RWPE1 (cell line): ENCODE measurements at regions not wholly inside any gene's neighbourhood (a gene's known extent, or its start where the extent isn't known, plus 50 kb on each side); places are given as distances from the start of the nearest gene placed in this dataset.

Experiments
- CTCF ChIA-PET: fragments of 350-600 bp; sonication (Branson Sonifier 250); formaldehyde crosslinking; extraction: SDS; loops from one replicate; lab custom pipeline; 2021; lab: Yijun Ruan, JAX
- POLR2A ChIA-PET: fragments of 400-600 bp; formaldehyde crosslinking; extraction: SDS; loops from one replicate; lab custom pipeline; 2020; ENCODE audit warnings: antibody characterized with exemption; ENCODE audit not compliant: low non-redundant PET; lab: Yijun Ruan, JAX
- DNase-seq: peaks from one replicate; pipeline ENCODE4 v3.0.0; 2012; ENCODE audit warnings: low spot score
- H3K27ac ChIP-seq: fragments of 450-650 bp; 2 replicates; pipeline ENCODE4 v1.5.1; 2017
- CTCF ChIP-seq: fragments of 450-650 bp; conservative IDR thresholded peaks from 2 replicates; pipeline ENCODE4 v1.5.1; 2017; ENCODE audit warnings: low read depth, mild to moderate bottlenecking

GRCh38 chr5:2039180-2039531, 156.4 kb upstream of the IRX4 start:
- no peak for TF ChIP-seq CTCF
- ChIA-PET CTCF (interaction anchor here (0.6 kb wide), 3 partner anchors 66 to 821 kb away, joined by 3 to 4 read pairs (median 3); no protein-coding TSS in a partner anchor), POLR2A (no interaction called here)
- DNase-seq = peak; percentile 29
- H3K27ac ChIP-seq = peak overlapping the region; percentile 90

DNA sequence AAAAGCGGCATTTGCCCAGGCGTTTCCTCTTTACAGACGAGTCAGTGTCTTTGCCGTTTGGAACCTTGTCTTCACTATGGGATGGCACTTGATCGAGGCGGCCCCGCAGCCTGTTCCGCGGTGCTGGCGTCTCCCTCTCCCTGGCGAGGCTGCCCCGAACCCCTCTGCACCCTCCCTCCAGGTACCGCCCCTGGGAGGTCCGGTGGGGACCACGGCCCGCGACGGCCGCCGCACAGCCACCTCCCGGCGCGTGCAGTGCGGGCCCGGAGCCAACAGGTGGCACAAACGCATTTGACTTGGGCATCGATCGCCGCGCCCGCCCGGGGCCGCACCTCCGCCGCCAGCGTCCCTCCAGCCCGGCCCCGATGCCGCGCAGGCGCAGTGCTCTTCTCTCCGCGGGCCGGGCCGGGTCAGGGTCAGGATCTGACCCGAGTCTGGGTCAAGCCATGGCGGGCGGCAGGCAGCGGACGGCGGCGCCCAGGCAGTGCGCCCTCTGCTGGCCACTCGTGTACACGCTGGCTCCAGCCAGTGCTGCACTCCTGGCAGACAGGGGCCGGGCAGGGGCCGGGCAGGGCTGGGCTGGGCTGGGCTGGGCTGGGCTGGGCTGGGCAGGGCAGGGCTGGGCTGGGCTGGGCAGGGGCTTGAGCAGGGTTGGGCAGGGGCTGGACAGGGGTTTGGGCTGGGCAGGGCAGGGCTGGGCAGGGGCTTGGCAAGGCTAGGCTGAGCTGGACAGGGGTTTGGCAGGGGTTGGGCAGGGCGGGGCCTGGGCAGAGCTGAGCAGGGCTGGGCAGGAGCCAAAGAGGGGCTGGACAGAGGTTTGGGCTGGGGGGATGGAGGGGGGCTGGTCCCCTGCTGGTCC, 155.8 kb upstream of the IRX4 start:
- ChIA-PET CTCF (interaction anchor here (0.6 kb wide), 2 partner anchors 66 to 86 kb away, joined by 3 read pairs; no protein-coding TSS in a partner anchor), POLR2A (no interaction called here)
- peak; percentile 92 for TF ChIP-seq CTCF
- DNase-seq = peak; percentile 80
- peak overlapping the region; percentile 90 for H3K27ac ChIP-seq

DNA sequence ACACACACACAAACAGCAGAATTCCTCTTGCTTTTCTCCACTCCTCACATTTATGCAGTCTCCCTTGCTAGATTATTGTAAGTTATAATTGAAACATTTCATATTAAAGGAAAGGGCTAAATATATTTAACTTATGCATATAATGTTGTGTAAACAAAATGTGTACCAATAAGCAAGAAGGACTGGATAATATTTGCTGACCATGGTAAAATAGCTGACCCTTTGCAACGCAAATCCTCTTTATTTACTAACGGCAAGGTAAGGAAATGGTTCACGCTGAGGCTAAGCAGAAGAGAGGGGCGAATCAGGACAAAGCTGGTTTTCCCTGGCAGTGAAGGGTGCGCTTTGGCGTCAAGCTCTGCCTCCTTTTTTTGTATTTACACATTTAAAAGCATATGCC, 154.2 kb upstream of the IRX4 start:
- no peak overlapping the region for H3K27ac ChIP-seq
- no peak for TF ChIP-seq CTCF
- POLR2A ChIA-PET = no interaction called here
- CTCF ChIA-PET = interaction anchor here (0.6 kb wide), 1 partner anchor 557 kb away, joined by 6 read pairs; no protein-coding TSS in a partner anchor
- no peak for DNase-seq

DNA sequence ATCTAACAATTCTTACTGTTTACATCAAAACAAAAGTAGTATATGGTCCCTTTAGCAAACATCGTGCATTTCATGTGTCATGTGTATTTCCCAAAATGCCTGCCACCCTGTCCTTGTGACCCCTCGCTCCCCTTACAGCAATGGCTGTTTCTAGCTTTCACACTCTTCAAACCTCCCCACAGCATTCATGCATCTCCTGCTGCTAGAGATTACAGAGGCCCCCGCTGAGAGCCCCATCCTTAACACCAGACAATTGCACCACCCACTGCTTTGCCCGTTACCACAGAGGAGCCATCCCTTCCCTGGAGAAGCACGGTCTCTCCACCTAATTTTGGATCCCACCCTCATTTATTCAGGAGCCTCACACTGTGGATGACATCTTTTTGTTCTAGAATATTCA, 149.7 kb upstream of the IRX4 start:
- TF ChIP-seq CTCF = no peak
- H3K27ac ChIP-seq = no peak overlapping the region
- ChIA-PET POLR2A (no interaction called here), CTCF (interaction anchor here (0.7 kb wide), 1 partner anchor 387 kb away, joined by 4 read pairs; no protein-coding TSS in a partner anchor)
- no peak for DNase-seq

GRCh38 chr5:2031581-2031980, 148.9 kb upstream of the IRX4 start:
- POLR2A ChIA-PET = no interaction called here
- TF ChIP-seq CTCF = no peak
- H3K27ac ChIP-seq = no peak overlapping the region
- DNase-seq = no peak
- CTCF ChIA-PET = interaction anchor here (0.7 kb wide), 1 partner anchor 543 kb away, joined by 3 read pairs; no protein-coding TSS in a partner anchor

DNA sequence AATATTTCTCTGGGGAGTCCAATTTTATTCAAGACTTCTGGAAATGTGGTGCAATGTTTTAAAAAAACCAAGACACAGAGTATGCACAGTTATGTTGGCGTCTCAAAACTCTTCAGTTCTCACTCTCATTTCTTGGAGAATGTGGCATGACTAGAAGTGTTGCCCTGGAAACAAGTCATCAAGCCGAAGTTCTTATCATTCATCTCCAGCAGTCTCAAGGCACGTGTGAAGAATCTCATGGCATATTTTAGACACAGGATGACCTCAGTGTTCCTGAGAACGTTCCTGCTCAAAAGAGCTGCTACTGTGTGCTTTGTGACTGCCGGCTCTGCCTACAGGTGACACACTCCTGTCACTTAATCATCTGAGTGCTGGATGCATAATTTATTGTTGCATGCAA, 147.4 kb upstream of the IRX4 start:
- POLR2A ChIA-PET = no interaction called here
- DNase-seq = no peak
- no peak for TF ChIP-seq CTCF
- H3K27ac ChIP-seq = no peak overlapping the region
- CTCF ChIA-PET = no interaction called here
